SK-N-SH (cell line): ENCODE measurements at regions not wholly inside any gene's neighbourhood (a gene's known extent, or its start where the extent isn't known, plus 50 kb on each side); places are given as distances from the start of the nearest gene placed in this dataset.

Source experiments
- CTCF ChIA-PET: fragments of 300-600, 350-600 bp; formaldehyde crosslinking; extraction: SDS; loops from one replicate; lab custom pipeline; 2021; lab: Yijun Ruan, JAX
- POLR2A ChIA-PET: fragments of 350-600 bp; sonication (Branson Sonifier 250); formaldehyde crosslinking; extraction: SDS; loops from one replicate; lab custom pipeline; 2020; ENCODE audit warnings: antibody characterized with exemption, inconsistent platforms; lab: Yijun Ruan, JAX
- DNase-seq: peaks from one replicate; pipeline ENCODE4 v3.0.0; 2012
- H2AFZ ChIP-seq: fragments of 200-600 bp; sonication (generic); 2 replicates; pipeline ENCODE4 v1.8.1; 2016; ENCODE audit warnings: antibody characterized with exemption, mild to moderate bottlenecking, low read depth
- H3F3A ChIP-seq: fragments of 200-600 bp; sonication (generic); replicated peaks from 2 replicates; pipeline ENCODE3; 2016; ENCODE audit warnings: antibody characterized with exemption, mild to moderate bottlenecking; ENCODE audit not compliant: insufficient read depth
- H3K27ac ChIP-seq, 2 experiments: fragments of 200-500 bp in 1 of 2; fragments of 200-600 bp in 1 of 2; sonication (Bioruptor generic) in 1 of 2; sonication (generic), shearing (Covaris generic) in 1 of 2; 2 replicates each; pipeline versions ENCODE4 v1.5.1 to v1.6.1; 2014 to 2016; ENCODE audit warnings: low read depth in 2 of 2, inconsistent platforms in 1 of 2, low read length in 1 of 2, mild to moderate bottlenecking in 1 of 2, mixed read lengths in 1 of 2
- H3K27me3 ChIP-seq: fragments of 200-600 bp; sonication (generic), shearing (Covaris generic); 2 replicates; pipeline ENCODE4 v1.6.1; 2016; ENCODE audit warnings: mixed run types; ENCODE audit not compliant: insufficient read depth
- H3K36me3 ChIP-seq, 2 experiments: fragments of 200-500 bp in 1 of 2; fragments of 200-600 bp in 1 of 2; sonication (Bioruptor generic) in 1 of 2; sonication (generic) in 1 of 2; replicated peaks in 1 of 2; 2 replicates each; pipeline versions ENCODE3 to v1.5.1; 2014 to 2016; ENCODE audit warnings: low read length in 1 of 2, mild to moderate bottlenecking in 1 of 2; ENCODE audit not compliant: insufficient read depth in 2 of 2, control insufficient read depth in 1 of 2
- H3K4me1 ChIP-seq, 2 experiments: fragments of 200-500 bp in 1 of 2; fragments of 200-600 bp in 1 of 2; sonication (Bioruptor generic) in 1 of 2; sonication (generic), shearing (Covaris generic) in 1 of 2; 2 replicates each; pipeline versions ENCODE4 v1.5.1 to v1.6.1; 2014 to 2016; ENCODE audit warnings: low read depth in 1 of 2, low read length in 1 of 2, mixed run types in 1 of 2; ENCODE audit not compliant: insufficient read depth in 2 of 2, control insufficient read depth in 1 of 2
- H3K4me2 ChIP-seq: fragments of 200-600 bp; sonication (generic), shearing (Covaris generic); 2 replicates; pipeline ENCODE4 v1.6.1; 2017; ENCODE audit warnings: mixed run types
- H3K4me3 ChIP-seq, 2 experiments: fragments of 200-500 bp in 1 of 2; fragments of 200-600 bp in 1 of 2; sonication (Bioruptor generic) in 1 of 2; sonication (generic), shearing (Covaris generic) in 1 of 2; 2 replicates each; pipeline versions ENCODE4 v1.5.1 to v1.8.1; 2014 to 2016; ENCODE audit warnings: low read depth in 2 of 2, inconsistent platforms in 1 of 2, low read length in 1 of 2, mild to moderate bottlenecking in 1 of 2, mixed read lengths in 1 of 2, moderate library complexity in 1 of 2
- H3K79me2 ChIP-seq: fragments of 200-600 bp; sonication (generic); 2 replicates; pipeline ENCODE4 v1.8.1; 2017; ENCODE audit warnings: mild to moderate bottlenecking; ENCODE audit not compliant: insufficient read depth
- H3K9ac ChIP-seq: fragments of 200-600 bp; sonication (generic); 2 replicates; pipeline ENCODE4 v1.6.1; 2017; ENCODE audit warnings: mixed run types
- H3K9me2 ChIP-seq: fragments of 200-600 bp; sonication (generic); 2 replicates; pipeline ENCODE4 v1.6.1; 2017; ENCODE audit warnings: mixed run types
- H3K9me3 ChIP-seq: fragments of 200-600 bp; sonication (generic); 2 replicates; pipeline ENCODE4 v1.6.1; 2017; ENCODE audit warnings: mixed run types, mild to moderate bottlenecking, moderate library complexity
- H4K20me1 ChIP-seq: fragments of 200-600 bp; sonication (generic); 2 replicates; pipeline ENCODE4 v1.6.1; 2017; ENCODE audit warnings: mild to moderate bottlenecking, mixed run types; ENCODE audit not compliant: insufficient read depth
- CHD2 ChIP-seq: fragments of 150-350 bp; IDR thresholded peaks from 2 replicates; pipeline ENCODE4 v1.6.1; 2018; ENCODE audit warnings: low read length; ENCODE audit not compliant: partially characterized antibody
- ELF1 ChIP-seq: IDR thresholded peaks from 2 replicates; pipeline ENCODE4 v1.4.0; 2012
- EZH2phosphoT487 ChIP-seq: fragments of 200-600 bp; sonication (generic); IDR thresholded peaks from 2 replicates; pipeline ENCODE4 v1.6.1; 2017; ENCODE audit warnings: low read depth, mixed run types, mild to moderate bottlenecking, antibody characterized with exemption, moderate library complexity, borderline replicate concordance
- FOSL2 ChIP-seq: IDR thresholded peaks from 2 replicates; pipeline ENCODE4 v1.4.0; 2012; ENCODE audit warnings: low read depth, mild to moderate bottlenecking, moderate library complexity, borderline replicate concordance
- FOXM1 ChIP-seq: IDR thresholded peaks from 2 replicates; pipeline ENCODE4 v1.4.0; 2012; ENCODE audit warnings: low read depth, mild to moderate bottlenecking
- GABPA ChIP-seq: IDR thresholded peaks from 2 replicates; pipeline ENCODE4 v1.4.0; 2012; ENCODE audit warnings: low read depth, mild to moderate bottlenecking
- GATA2 ChIP-seq: sonication (generic); formaldehyde crosslinking; IDR thresholded peaks from 2 replicates; pipeline ENCODE4 v1.5.0; 2020; ENCODE audit warnings: mild to moderate bottlenecking, missing genetic modification reagents
- NFIC ChIP-seq: IDR thresholded peaks from 2 replicates; pipeline ENCODE4 v1.4.0; 2012; ENCODE audit warnings: borderline replicate concordance
- POLR2AphosphoS5 ChIP-seq: IDR thresholded peaks from 2 replicates; pipeline ENCODE4 v1.6.1; 2012; ENCODE audit warnings: low read depth, low read length
- RAD21 ChIP-seq: IDR thresholded peaks from 2 replicates; pipeline ENCODE4 v1.6.1; 2012; ENCODE audit warnings: mild to moderate bottlenecking, low read length
- RFX5 ChIP-seq: IDR thresholded peaks from 2 replicates; pipeline ENCODE4 v1.6.1; 2012; ENCODE audit warnings: mild to moderate bottlenecking, improper control_type of control experiment, low read length
- RXRA ChIP-seq: IDR thresholded peaks from 2 replicates; pipeline ENCODE4 v1.4.0; 2012; ENCODE audit warnings: low read depth, mild to moderate bottlenecking, borderline replicate concordance
- SIN3A ChIP-seq: IDR thresholded peaks from 2 replicates; pipeline ENCODE4 v1.6.1; 2012; ENCODE audit warnings: low read depth, mild to moderate bottlenecking, low read length, moderate library complexity, borderline replicate concordance
- TAF1 ChIP-seq: IDR thresholded peaks from 2 replicates; pipeline ENCODE4 v1.6.1; 2012; ENCODE audit warnings: low read depth, mild to moderate bottlenecking, low read length, moderate library complexity, borderline replicate concordance
- TEAD4 ChIP-seq: IDR thresholded peaks from 2 replicates; pipeline ENCODE4 v1.4.0; 2012; ENCODE audit warnings: mild to moderate bottlenecking, borderline replicate concordance; ENCODE audit not compliant: insufficient read depth
- YY1 ChIP-seq: IDR thresholded peaks from 2 replicates; pipeline ENCODE4 v1.4.0; 2012; ENCODE audit warnings: low read depth, mild to moderate bottlenecking
- WGBS: methylation state at CpG from one replicate; pipeline ENCODE4 v1.1.6; 2017; ENCODE audit warnings: low lambda C conversion rate; 5-methylcytosine and 5-hydroxymethylcytosine counted together
- TF ChIP-seq, protein P1 (sequence below): IDR thresholded peaks from 2 replicates; pipeline ENCODE4; 2012
- TF ChIP-seq, protein P2 (sequence below): fragments of 150-350 bp; IDR thresholded peaks from 2 replicates; pipeline ENCODE4 v1.6.1; 2017; ENCODE audit warnings: antibody characterized with exemption, low read length, low read depth, borderline replicate concordance
- TF ChIP-seq, protein P3 (sequence below): IDR thresholded peaks from 2 replicates; pipeline ENCODE4 v1.4.0; 2012; ENCODE audit warnings: low read depth, borderline replicate concordance
- TF ChIP-seq, protein P4 (sequence below): fragments of 200-600 bp; sonication (generic); IDR thresholded peaks from 2 replicates; pipeline ENCODE4 v1.6.1; 2017; ENCODE audit warnings: antibody characterized with exemption, mild to moderate bottlenecking, moderate library complexity
- TF ChIP-seq, protein P5 (sequence below): IDR thresholded peaks from 2 replicates; pipeline ENCODE4 v1.4.0; 2012; ENCODE audit warnings: low read depth

DNA sequence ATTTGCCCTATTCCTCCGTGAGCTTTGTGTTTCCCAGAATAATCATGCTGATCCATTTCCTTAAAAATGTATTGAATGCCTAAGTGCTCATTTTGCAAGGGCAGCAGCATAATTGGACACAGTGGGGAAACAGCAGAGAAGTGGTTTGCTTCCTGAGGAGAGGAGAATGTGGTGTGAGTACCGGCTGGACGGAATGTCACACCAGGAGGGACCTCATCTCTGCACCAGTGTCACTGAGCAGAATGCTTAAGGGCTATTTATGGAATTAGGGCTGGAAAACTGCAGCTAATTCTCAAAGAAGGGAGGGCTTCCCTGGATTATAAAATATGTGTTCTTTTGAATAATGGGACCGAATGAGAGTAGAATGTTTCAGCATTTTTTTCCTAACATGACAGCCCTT, 1100.6 kb upstream of the RBFOX1 start:
- Histone ChIP-seq H3K4me3 (no peak overlapping the region), H3K27ac (no peak overlapping the region), H3K27me3 (no peaks in the 10 kb centered on the region), H4K20me1 (no peaks in the 10 kb centered on the region), H3K9me2 (no peaks in the 10 kb centered on the region), H3K4me2 (no peak overlapping the region), H3K4me1 (no peaks in the 10 kb centered on the region), H3K79me2 (no peaks in the 10 kb centered on the region), H3F3A (no peaks in the 10 kb centered on the region), H3K9me3 (no peaks in the 10 kb centered on the region)
- POLR2A ChIA-PET = no interaction called here
- DNase-seq = no peak
- no peak for TF ChIP-seq FOXM1
- no peak for TF ChIP-seq CHD2
- TF ChIP-seq TAF1 = no peak
- TF ChIP-seq RXRA = no peak
- TF ChIP-seq GABPA = no peak
- no peak for TF ChIP-seq YY1
- TF ChIP-seq, protein P1, sequence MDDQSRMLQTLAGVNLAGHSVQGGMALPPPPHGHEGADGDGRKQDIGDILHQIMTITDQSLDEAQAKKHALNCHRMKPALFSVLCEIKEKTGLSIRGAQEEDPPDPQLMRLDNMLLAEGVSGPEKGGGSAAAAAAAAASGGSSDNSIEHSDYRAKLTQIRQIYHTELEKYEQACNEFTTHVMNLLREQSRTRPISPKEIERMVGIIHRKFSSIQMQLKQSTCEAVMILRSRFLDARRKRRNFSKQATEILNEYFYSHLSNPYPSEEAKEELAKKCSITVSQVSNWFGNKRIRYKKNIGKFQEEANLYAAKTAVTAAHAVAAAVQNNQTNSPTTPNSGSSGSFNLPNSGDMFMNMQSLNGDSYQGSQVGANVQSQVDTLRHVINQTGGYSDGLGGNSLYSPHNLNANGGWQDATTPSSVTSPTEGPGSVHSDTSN = no peak
- TF ChIP-seq, all 33 proteins: peak for 0
- Histone ChIP-seq H3K9ac (no peak overlapping the region), H3K36me3 (no peaks in the 10 kb centered on the region), H2AFZ (no peak overlapping the region)
- CTCF ChIA-PET = interaction anchor here (0.8 kb wide), 1 partner anchor 16 kb away, joined by 3 read pairs; no protein-coding TSS in a partner anchor
- WGBS = 43% methylated on average over 4 of the region's 4 CpGs

DNA sequence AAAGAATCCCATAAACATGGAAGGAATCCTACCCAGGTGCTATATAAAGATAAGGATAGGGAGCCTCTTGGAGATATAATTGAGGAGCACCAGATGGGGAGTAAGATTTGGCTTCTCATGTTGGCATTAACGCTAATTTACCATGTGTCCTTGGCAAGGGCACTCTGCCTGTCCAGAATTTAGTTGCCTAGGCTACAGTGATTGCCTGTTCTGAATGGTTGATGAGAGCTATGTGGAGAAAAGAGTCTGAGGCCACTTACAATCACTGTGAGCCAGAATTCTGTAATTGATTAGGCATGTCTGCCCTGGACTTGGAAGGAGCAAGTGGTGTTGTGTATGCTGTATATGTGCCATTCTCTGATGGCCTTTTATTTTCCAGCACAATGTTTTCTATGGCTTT, 1101.2 kb upstream of the RBFOX1 start:
- no peak for DNase-seq
- H3K4me3 ChIP-seq = no peak overlapping the region
- H3K79me2 ChIP-seq = no peaks in the 10 kb centered on the region
- no peaks in the 10 kb centered on the region for H3K4me1 ChIP-seq
- ChIA-PET POLR2A (no interaction called here), CTCF (no interaction called here)
- TF ChIP-seq EZH2phosphoT487 = no peak
- TF ChIP-seq, protein P2, sequence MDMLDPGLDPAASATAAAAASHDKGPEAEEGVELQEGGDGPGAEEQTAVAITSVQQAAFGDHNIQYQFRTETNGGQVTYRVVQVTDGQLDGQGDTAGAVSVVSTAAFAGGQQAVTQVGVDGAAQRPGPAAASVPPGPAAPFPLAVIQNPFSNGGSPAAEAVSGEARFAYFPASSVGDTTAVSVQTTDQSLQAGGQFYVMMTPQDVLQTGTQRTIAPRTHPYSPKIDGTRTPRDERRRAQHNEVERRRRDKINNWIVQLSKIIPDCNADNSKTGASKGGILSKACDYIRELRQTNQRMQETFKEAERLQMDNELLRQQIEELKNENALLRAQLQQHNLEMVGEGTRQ = no peak
- no peak for TF ChIP-seq ELF1
- TF ChIP-seq, protein P3, sequence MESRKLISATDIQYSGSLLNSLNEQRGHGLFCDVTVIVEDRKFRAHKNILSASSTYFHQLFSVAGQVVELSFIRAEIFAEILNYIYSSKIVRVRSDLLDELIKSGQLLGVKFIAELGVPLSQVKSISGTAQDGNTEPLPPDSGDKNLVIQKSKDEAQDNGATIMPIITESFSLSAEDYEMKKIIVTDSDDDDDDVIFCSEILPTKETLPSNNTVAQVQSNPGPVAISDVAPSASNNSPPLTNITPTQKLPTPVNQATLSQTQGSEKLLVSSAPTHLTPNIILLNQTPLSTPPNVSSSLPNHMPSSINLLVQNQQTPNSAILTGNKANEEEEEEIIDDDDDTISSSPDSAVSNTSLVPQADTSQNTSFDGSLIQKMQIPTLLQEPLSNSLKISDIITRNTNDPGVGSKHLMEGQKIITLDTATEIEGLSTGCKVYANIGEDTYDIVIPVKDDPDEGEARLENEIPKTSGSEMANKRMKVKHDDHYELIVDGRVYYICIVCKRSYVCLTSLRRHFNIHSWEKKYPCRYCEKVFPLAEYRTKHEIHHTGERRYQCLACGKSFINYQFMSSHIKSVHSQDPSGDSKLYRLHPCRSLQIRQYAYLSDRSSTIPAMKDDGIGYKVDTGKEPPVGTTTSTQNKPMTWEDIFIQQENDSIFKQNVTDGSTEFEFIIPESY = no peak
- no peak for TF ChIP-seq CHD2
- no peak for TF ChIP-seq RAD21
- TF ChIP-seq NFIC = no peak
- TF ChIP-seq, protein P4, sequence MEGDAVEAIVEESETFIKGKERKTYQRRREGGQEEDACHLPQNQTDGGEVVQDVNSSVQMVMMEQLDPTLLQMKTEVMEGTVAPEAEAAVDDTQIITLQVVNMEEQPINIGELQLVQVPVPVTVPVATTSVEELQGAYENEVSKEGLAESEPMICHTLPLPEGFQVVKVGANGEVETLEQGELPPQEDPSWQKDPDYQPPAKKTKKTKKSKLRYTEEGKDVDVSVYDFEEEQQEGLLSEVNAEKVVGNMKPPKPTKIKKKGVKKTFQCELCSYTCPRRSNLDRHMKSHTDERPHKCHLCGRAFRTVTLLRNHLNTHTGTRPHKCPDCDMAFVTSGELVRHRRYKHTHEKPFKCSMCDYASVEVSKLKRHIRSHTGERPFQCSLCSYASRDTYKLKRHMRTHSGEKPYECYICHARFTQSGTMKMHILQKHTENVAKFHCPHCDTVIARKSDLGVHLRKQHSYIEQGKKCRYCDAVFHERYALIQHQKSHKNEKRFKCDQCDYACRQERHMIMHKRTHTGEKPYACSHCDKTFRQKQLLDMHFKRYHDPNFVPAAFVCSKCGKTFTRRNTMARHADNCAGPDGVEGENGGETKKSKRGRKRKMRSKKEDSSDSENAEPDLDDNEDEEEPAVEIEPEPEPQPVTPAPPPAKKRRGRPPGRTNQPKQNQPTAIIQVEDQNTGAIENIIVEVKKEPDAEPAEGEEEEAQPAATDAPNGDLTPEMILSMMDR = no peak
- TF ChIP-seq SIN3A = no peak
- no peak for TF ChIP-seq FOSL2
- TF ChIP-seq POLR2AphosphoS5 = no peak
- TF ChIP-seq, protein P5, sequence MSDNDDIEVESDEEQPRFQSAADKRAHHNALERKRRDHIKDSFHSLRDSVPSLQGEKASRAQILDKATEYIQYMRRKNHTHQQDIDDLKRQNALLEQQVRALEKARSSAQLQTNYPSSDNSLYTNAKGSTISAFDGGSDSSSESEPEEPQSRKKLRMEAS = no peak
- no peak for TF ChIP-seq GATA2 (CRISPR knock-in tag)
- no peak for TF ChIP-seq TEAD4
- TF ChIP-seq RFX5 = no peak
- WGBS = 14% methylated on average over 1 of the region's 1 CpG
- no peaks in the 10 kb centered on the region for H3K36me3 ChIP-seq
- no peaks in the 10 kb centered on the region for H4K20me1 ChIP-seq
- H3K9me3 ChIP-seq = no peaks in the 10 kb centered on the region
- H3F3A ChIP-seq = no peaks in the 10 kb centered on the region
- H2AFZ ChIP-seq = no peak overlapping the region
- H3K4me2 ChIP-seq = no peak overlapping the region
- no peak overlapping the region for H3K27ac ChIP-seq
- no peaks in the 10 kb centered on the region for H3K9me2 ChIP-seq
- no peak overlapping the region for H3K9ac ChIP-seq
- H3K27me3 ChIP-seq = no peaks in the 10 kb centered on the region
